ACC112 (cell line): ENCODE measurements at regions not wholly inside any gene's neighbourhood (a gene's known extent, or its start where the extent isn't known, plus 50 kb on each side); places are given as distances from the start of the nearest gene placed in this dataset.

ENCODE experiments used
- H2AFZ ChIP-seq: fragments of 200-600 bp; sonication (generic); one replicate; pipeline ENCODE4 v1.6.0; 2017; ENCODE audit warnings: antibody characterized with exemption, low read length; ENCODE audit not compliant: unreplicated experiment
- H3K27ac ChIP-seq: fragments of 200-600 bp; sonication (generic); 2 replicates; pipeline ENCODE4 v1.5.1; 2014; ENCODE audit warnings: low read depth, mild to moderate bottlenecking, antibody characterized with exemption, low read length, moderate library complexity
- H3K27me3 ChIP-seq: fragments of 200-600 bp; sonication (generic); 2 replicates; pipeline ENCODE4 v1.6.1; 2014; ENCODE audit warnings: mild to moderate bottlenecking, antibody characterized with exemption, low read length, moderate library complexity, mixed read lengths; ENCODE audit not compliant: insufficient read depth
- H3K36me3 ChIP-seq: fragments of 200-600 bp; sonication (generic); 2 replicates; pipeline ENCODE4 v1.6.1; 2016; ENCODE audit warnings: mild to moderate bottlenecking, antibody characterized with exemption, low read length, moderate library complexity, mixed read lengths; ENCODE audit not compliant: insufficient read depth
- H3K4me1 ChIP-seq: fragments of 200-600 bp; sonication (generic); one replicate; pipeline ENCODE4 v1.6.1; 2016; ENCODE audit warnings: low read length, mixed read lengths; ENCODE audit not compliant: insufficient read depth, unreplicated experiment, control insufficient read depth
- H3K4me3 ChIP-seq: fragments of 200-600 bp; sonication (generic); 2 replicates; pipeline ENCODE4 v1.5.1; 2014; ENCODE audit warnings: mild to moderate bottlenecking, low read depth, low read length
- H3K79me2 ChIP-seq: fragments of 200-600 bp; sonication (generic); one replicate; pipeline ENCODE4 v1.6.0; 2016; ENCODE audit warnings: low read length; ENCODE audit not compliant: control insufficient read depth, unreplicated experiment, insufficient read depth

- no peak overlapping the region for H2AFZ ChIP-seq
- H3K27me3 ChIP-seq: no peaks in the 10 kb centered on the region
- no peaks in the 10 kb centered on the region for H3K79me2 ChIP-seq
- no peaks in the 10 kb centered on the region for H3K36me3 ChIP-seq
- no peak overlapping the region for H3K4me3 ChIP-seq
- no peaks in the 10 kb centered on the region for H3K4me1 ChIP-seq
- H3K27ac ChIP-seq: no peak overlapping the region
Measured at GRCh38 chr15:91759560-91759959, 93.9 kb upstream of the SLCO3A1 start.

GRCh38 chr15:91765660-91766059, 87.8 kb upstream of the SLCO3A1 start:
- Histone ChIP-seq H3K79me2 (no peaks in the 10 kb centered on the region), H3K4me3 (no peak overlapping the region), H3K4me1 (no peaks in the 10 kb centered on the region), H3K36me3 (no peaks in the 10 kb centered on the region), H3K27me3 (no peaks in the 10 kb centered on the region), H3K27ac (no peak overlapping the region), H2AFZ (no peak overlapping the region)

GRCh38 chr15:91769476-91769875, 84.0 kb upstream of the SLCO3A1 start:
- no peaks in the 10 kb centered on the region for H3K27me3 ChIP-seq
- H2AFZ ChIP-seq: no peak overlapping the region
- H3K36me3 ChIP-seq: no peaks in the 10 kb centered on the region
- no peak overlapping the region for H3K4me3 ChIP-seq
- no peaks in the 10 kb centered on the region for H3K4me1 ChIP-seq
- no peaks in the 10 kb centered on the region for H3K79me2 ChIP-seq
- H3K27ac ChIP-seq: no peak overlapping the region

GRCh38 chr15:91769894-91770293, 83.6 kb upstream of the SLCO3A1 start:
- Histone ChIP-seq H3K27me3 (no peaks in the 10 kb centered on the region), H3K27ac (no peak overlapping the region), H3K4me1 (no peaks in the 10 kb centered on the region), H3K36me3 (no peaks in the 10 kb centered on the region), H3K4me3 (no peak overlapping the region), H3K79me2 (no peaks in the 10 kb centered on the region), H2AFZ (no peak overlapping the region)

GRCh38 chr15:91776104-91776503, 77.4 kb upstream of the SLCO3A1 start:
- H2AFZ ChIP-seq: no peak overlapping the region
- H3K4me1 ChIP-seq: no peaks in the 10 kb centered on the region
- H3K27me3 ChIP-seq: peaks cover 9% of the 10 kb centered on the region; the same call in 1 of the 2 replicates
- no peaks in the 10 kb centered on the region for H3K36me3 ChIP-seq
- no peak overlapping the region for H3K4me3 ChIP-seq
- no peaks in the 10 kb centered on the region for H3K79me2 ChIP-seq
- H3K27ac ChIP-seq: no peak overlapping the region

GRCh38 chr15:91779960-91780359, 73.5 kb upstream of the SLCO3A1 start:
- no peaks in the 10 kb centered on the region for H3K36me3 ChIP-seq
- no peaks in the 10 kb centered on the region for H3K4me1 ChIP-seq
- H3K27ac ChIP-seq: no peak overlapping the region
- no peak overlapping the region for H3K4me3 ChIP-seq
- H3K79me2 ChIP-seq: no peaks in the 10 kb centered on the region
- H2AFZ ChIP-seq: no peak overlapping the region
- peaks cover 13% of the 10 kb centered on the region; the same call in 1 of the 2 replicates for H3K27me3 ChIP-seq

GRCh38 chr15:91780387-91780786, 73.1 kb upstream of the SLCO3A1 start:
- H3K27me3 ChIP-seq: peaks cover 12% of the 10 kb centered on the region; the same call in 1 of the 2 replicates
- no peak overlapping the region for H3K4me3 ChIP-seq
- H3K4me1 ChIP-seq: no peaks in the 10 kb centered on the region
- no peaks in the 10 kb centered on the region for H3K36me3 ChIP-seq
- H3K27ac ChIP-seq: no peak overlapping the region
- H3K79me2 ChIP-seq: no peaks in the 10 kb centered on the region
- H2AFZ ChIP-seq: no peak overlapping the region

- no peaks in the 10 kb centered on the region for H3K4me1 ChIP-seq
- no peak overlapping the region for H3K27ac ChIP-seq
- H2AFZ ChIP-seq: no peak overlapping the region
- no peak overlapping the region for H3K4me3 ChIP-seq
- no peaks in the 10 kb centered on the region for H3K36me3 ChIP-seq
- peaks cover 7% of the 10 kb centered on the region; the same call in 1 of the 2 replicates for H3K27me3 ChIP-seq
- no peaks in the 10 kb centered on the region for H3K79me2 ChIP-seq
Measured at GRCh38 chr15:91782221-91782620, 71.3 kb upstream of the SLCO3A1 start.

- Histone ChIP-seq H3K4me3 (no peak overlapping the region), H3K79me2 (no peaks in the 10 kb centered on the region), H3K27me3 (peaks cover 4% of the 10 kb centered on the region; the same call in 1 of the 2 replicates), H3K36me3 (no peaks in the 10 kb centered on the region), H3K27ac (no peak overlapping the region), H2AFZ (no peak overlapping the region), H3K4me1 (no peaks in the 10 kb centered on the region)
Measured at GRCh38 chr15:91783008-91783407, 70.5 kb upstream of the SLCO3A1 start.

GRCh38 chr15:91783451-91783850, 70.1 kb upstream of the SLCO3A1 start:
- H3K79me2 ChIP-seq: no peaks in the 10 kb centered on the region
- H3K27ac ChIP-seq: no peak overlapping the region
- no peaks in the 10 kb centered on the region for H3K36me3 ChIP-seq
- H3K27me3 ChIP-seq: peaks cover 4% of the 10 kb centered on the region; the same call in 1 of the 2 replicates
- H2AFZ ChIP-seq: no peak overlapping the region
- no peaks in the 10 kb centered on the region for H3K4me1 ChIP-seq
- no peak overlapping the region for H3K4me3 ChIP-seq

- Histone ChIP-seq H3K27ac (no peak overlapping the region), H3K27me3 (peaks cover 4% of the 10 kb centered on the region; the same call in 1 of the 2 replicates), H3K4me3 (no peak overlapping the region), H3K36me3 (no peaks in the 10 kb centered on the region), H3K79me2 (no peaks in the 10 kb centered on the region), H3K4me1 (no peaks in the 10 kb centered on the region), H2AFZ (no peak overlapping the region)
Measured at GRCh38 chr15:91784973-91785709, 68.4 kb upstream of the SLCO3A1 start.
